H1 (cell line): ENCODE measurements at regions not wholly inside any gene's neighbourhood (a gene's known extent, or its start where the extent isn't known, plus 50 kb on each side); places are given as distances from the start of the nearest gene placed in this dataset.

Source experiments
- CTCF ChIA-PET: fragments of 300-600 bp; sonication (Branson Sonifier 250); formaldehyde crosslinking; loops from one replicate; lab custom pipeline; 2021; ENCODE audit not compliant: partially characterized antibody; lab: Charles Lee
- POLR2A ChIA-PET: fragments of 300-600 bp; sonication (Branson Sonifier 250); formaldehyde crosslinking; loops from one replicate; lab custom pipeline; 2021; ENCODE audit warnings: inconsistent platforms; ENCODE audit not compliant: partially characterized antibody; lab: Charles Lee
- DNase-seq, 2 experiments: peaks; one replicate each; pipeline versions ENCODE4 v3.0.0 to v3.0.0-alpha.2; 2010 to 2022; ENCODE audit warnings: low spot score in 2 of 2, low read depth in 1 of 2, mixed read lengths in 1 of 2
- FAIRE-seq: peaks from 2 replicates; lab custom pipeline; 2011; peaks lifted over from hg19 to GRCh38; lab: Jason Lieb, UNC
- H2AFZ ChIP-seq: 2 replicates; pipeline ENCODE4 v1.8.1; 2012; ENCODE audit warnings: low read length, inconsistent platforms
- H2AK5ac ChIP-seq: 2 replicates; pipeline ENCODE4 v1.6.1; 2013; ENCODE audit warnings: low read depth, low read length
- H2BK120ac ChIP-seq: replicated peaks from 2 replicates; pipeline ENCODE3; 2013; ENCODE audit warnings: low read depth, low read length, inconsistent platforms
- H2BK12ac ChIP-seq: 2 replicates; pipeline ENCODE4 v1.6.1; 2013; ENCODE audit warnings: low read depth, low read length
- H2BK15ac ChIP-seq: 2 replicates; pipeline ENCODE4 v1.6.1; 2013; ENCODE audit warnings: low read length
- H2BK20ac ChIP-seq: 2 replicates; pipeline ENCODE4 v1.6.1; 2013; ENCODE audit warnings: low read length
- H2BK5ac ChIP-seq: 2 replicates; pipeline ENCODE4 v1.6.1; 2013; ENCODE audit warnings: low read depth, low read length
- H3K14ac ChIP-seq: 2 replicates; pipeline ENCODE4 v1.6.1; 2013; ENCODE audit warnings: inconsistent platforms; ENCODE audit not compliant: insufficient read length
- H3K18ac ChIP-seq: 2 replicates; pipeline ENCODE4 v1.6.1; 2013; ENCODE audit warnings: low read length; ENCODE audit errors: extremely low read depth
- H3K23ac ChIP-seq: 2 replicates; pipeline ENCODE4 v1.6.1; 2013; ENCODE audit warnings: inconsistent platforms; ENCODE audit not compliant: insufficient read length
- H3K23me2 ChIP-seq: 2 replicates; pipeline ENCODE4 v1.6.1; 2013; ENCODE audit warnings: low read depth, low read length
- H3K27ac ChIP-seq: 2 replicates; pipeline ENCODE4 v1.6.1; 2011; ENCODE audit warnings: low read depth, low read length, inconsistent platforms
- H3K27me3 ChIP-seq, 4 experiments: replicated peaks in 1 of 4; 1 replicate in 1 of 4; 2 replicates in 3 of 4; pipeline versions ENCODE4 v1.6.1 to v1.8.1; 2011 to 2013; ENCODE audit warnings: low read length in 3 of 4, mild to moderate bottlenecking in 3 of 4, inconsistent platforms in 2 of 4, mixed read lengths in 2 of 4, moderate library complexity in 1 of 4; ENCODE audit not compliant: control insufficient read depth in 3 of 4, insufficient read depth in 3 of 4; ENCODE audit errors: extremely low read depth in 1 of 4
- H3K36me3 ChIP-seq, 4 experiments: 2 replicates each; pipeline versions ENCODE4 v1.6.1 to v1.8.1; 2011 to 2013; ENCODE audit warnings: mild to moderate bottlenecking in 4 of 4, low read length in 3 of 4, moderate library complexity in 2 of 4, control low read depth in 1 of 4, inconsistent platforms in 1 of 4; ENCODE audit not compliant: insufficient read depth in 4 of 4, control insufficient read depth in 2 of 4
- H3K4ac ChIP-seq: replicated peaks from 2 replicates; pipeline ENCODE3; 2013; ENCODE audit warnings: low read length, low read depth, mixed read lengths, inconsistent platforms; ENCODE audit not compliant: insufficient read length
- H3K4me1 ChIP-seq, 4 experiments: replicated peaks in 1 of 4; 1 replicate in 1 of 4; 2 replicates in 3 of 4; pipeline versions ENCODE4 v1.6.1 to v1.8.1; 2011 to 2013; ENCODE audit warnings: low read length in 3 of 4, inconsistent platforms in 2 of 4, mixed read lengths in 1 of 4; ENCODE audit not compliant: insufficient read depth in 4 of 4, control insufficient read depth in 3 of 4
- H3K4me2 ChIP-seq, 2 experiments: 2 replicates each; pipeline versions ENCODE4 v1.6.1 to v1.8.1; 2011 to 2013; ENCODE audit warnings: low read depth in 2 of 2, low read length in 2 of 2, control low read depth in 1 of 2, inconsistent platforms in 1 of 2, mild to moderate bottlenecking in 1 of 2; ENCODE audit not compliant: insufficient read depth in 1 of 2
- H3K4me3 ChIP-seq, 4 experiments: fragments of 200-600, 300-600 bp in 1 of 4; sonication (generic), shearing (Covaris generic), sonication (Bioruptor Twin) in 1 of 4; 2 replicates each; pipeline versions ENCODE4 v1.5.1 to v1.8.1; 2011 to 2016; ENCODE audit warnings: low read length in 4 of 4, low read depth in 3 of 4, control low read depth in 2 of 4, inconsistent platforms in 2 of 4, mild to moderate bottlenecking in 2 of 4, mixed read lengths in 1 of 4, moderate library complexity in 1 of 4; ENCODE audit not compliant: insufficient read depth in 2 of 4; ENCODE audit errors: extremely low read depth in 1 of 4
- H3K56ac ChIP-seq: replicated peaks from 2 replicates; pipeline ENCODE3; 2013; ENCODE audit warnings: low read depth, mild to moderate bottlenecking, mixed read lengths, low read length, inconsistent platforms; ENCODE audit not compliant: insufficient read length
- H3K79me1 ChIP-seq: 2 replicates; pipeline ENCODE4 v1.6.1; 2013; ENCODE audit warnings: low read depth, low read length, control low read depth
- H3K79me2 ChIP-seq, 2 experiments: 2 replicates each; pipeline versions ENCODE4 v1.6.1 to v1.8.1; 2012 to 2013; ENCODE audit warnings: low read length in 2 of 2, mild to moderate bottlenecking in 2 of 2, inconsistent platforms in 1 of 2; ENCODE audit not compliant: insufficient read depth in 2 of 2, control insufficient read depth in 1 of 2
- H3K9ac ChIP-seq, 4 experiments: replicated peaks in 1 of 4; 1 replicate in 1 of 4; 2 replicates in 3 of 4; pipeline versions ENCODE4 v1.6.1 to v1.8.1; 2011 to 2013; ENCODE audit warnings: low read depth in 3 of 4, low read length in 3 of 4, control low read depth in 2 of 4, mild to moderate bottlenecking in 2 of 4, moderate library complexity in 2 of 4, inconsistent platforms in 1 of 4; ENCODE audit errors: extremely low read depth in 1 of 4
- H3K9me3 ChIP-seq, 2 experiments: 2 replicates each; pipeline versions ENCODE4 v1.6.1 to v1.8.1; 2012 to 2013; ENCODE audit warnings: mild to moderate bottlenecking in 2 of 2, moderate library complexity in 2 of 2, control low read depth in 1 of 2, inconsistent platforms in 1 of 2, low read depth in 1 of 2, low read length in 1 of 2, mixed read lengths in 1 of 2; ENCODE audit not compliant: insufficient read depth in 2 of 2
- H4K20me1 ChIP-seq, 2 experiments: replicated peaks in 1 of 2; 2 replicates each; pipeline versions ENCODE3 to v1.8.1; 2011 to 2013; ENCODE audit warnings: inconsistent platforms in 2 of 2, low read length in 2 of 2, mild to moderate bottlenecking in 1 of 2; ENCODE audit not compliant: insufficient read depth in 2 of 2, control insufficient read depth in 1 of 2
- H4K5ac ChIP-seq: 2 replicates; pipeline ENCODE4 v1.6.1; 2013; ENCODE audit warnings: low read length, low read depth, mixed read lengths, inconsistent platforms; ENCODE audit not compliant: insufficient read length
- H4K8ac ChIP-seq: 2 replicates; pipeline ENCODE4 v1.8.0; 2013; ENCODE audit warnings: mild to moderate bottlenecking, moderate library complexity, low read length, inconsistent platforms; ENCODE audit not compliant: insufficient read depth; ENCODE audit errors: extremely low read depth
- H4K91ac ChIP-seq: replicated peaks from 2 replicates; pipeline ENCODE3; 2013; ENCODE audit warnings: low read length, mixed read lengths, inconsistent platforms; ENCODE audit not compliant: insufficient read length
- SRF ChIP-seq: IDR thresholded peaks from 2 replicates; pipeline ENCODE4 v1.6.1; 2011; ENCODE audit warnings: mild to moderate bottlenecking, low read depth, low read length, moderate library complexity
- SUZ12 ChIP-seq: fragments of 200-600 bp; sonication (generic); IDR thresholded peaks from 2 replicates; pipeline ENCODE4 v1.6.1; 2012; ENCODE audit warnings: mild to moderate bottlenecking, inconsistent platforms, low read length, moderate library complexity, mixed read lengths

DNA sequence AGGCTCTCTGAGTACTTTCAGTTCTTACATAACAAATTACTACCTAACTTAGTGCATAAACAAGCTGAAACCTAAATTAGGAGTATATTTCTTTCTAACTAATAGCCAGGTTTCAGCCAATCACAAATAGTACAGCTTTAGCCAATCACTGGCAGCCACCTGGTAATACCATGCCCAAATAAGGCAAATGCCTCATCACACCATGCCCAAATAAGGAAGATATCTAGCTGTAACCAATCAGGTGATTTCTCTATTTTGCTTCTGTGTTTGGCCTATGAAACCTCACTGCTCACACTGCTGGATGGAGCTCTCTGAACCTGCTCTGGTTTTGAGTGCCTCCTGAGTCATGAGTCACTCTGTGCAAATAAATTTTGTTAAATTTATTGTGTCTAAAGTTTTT, 113.5 kb downstream of the DDIT4L start:
- no peaks in the 10 kb centered on the region for H4K20me1 ChIP-seq

More for the DNA sequence above, 113.5 kb downstream of the DDIT4L start:
- H2BK12ac ChIP-seq: no peak overlapping the region
- POLR2A ChIA-PET: no interaction called here
- no peak overlapping the region for H2BK15ac ChIP-seq
- H4K8ac ChIP-seq: no peak overlapping the region
- DNase-seq (no peak), FAIRE-seq (no peak)
- H3K9me3 ChIP-seq: 0 out of 4 replicates have a peak, but pooled peaks cover 0 to 5% of the 10 kb centered on the region in 2 experiments
- no peak overlapping the region for H3K4me3 ChIP-seq
- H3K18ac ChIP-seq: no peak overlapping the region
- no peaks in the 10 kb centered on the region for H3K4me1 ChIP-seq
- H4K91ac ChIP-seq: no peak overlapping the region
- no peak overlapping the region for H2AK5ac ChIP-seq
- H3K23me2 ChIP-seq: no peaks in the 10 kb centered on the region
- no peak overlapping the region for H3K4me2 ChIP-seq
- no peaks in the 10 kb centered on the region for H3K36me3 ChIP-seq
- no peak overlapping the region for H4K5ac ChIP-seq
- CTCF ChIA-PET: no interaction called here
- no peak overlapping the region for H3K56ac ChIP-seq
- no peak overlapping the region for H2AFZ ChIP-seq
- H3K27ac ChIP-seq: no peak overlapping the region
- no peak overlapping the region for H3K4ac ChIP-seq
- H2BK120ac ChIP-seq: no peak overlapping the region
- peak; percentile 98 for TF ChIP-seq SRF
- no peak for TF ChIP-seq SUZ12
- no peaks in the 10 kb centered on the region for H3K79me2 ChIP-seq
- H3K14ac ChIP-seq: no peak overlapping the region
- no peaks in the 10 kb centered on the region for H3K79me1 ChIP-seq
- H3K27me3 ChIP-seq: no peaks in the 10 kb centered on the region
- H3K23ac ChIP-seq: no peak overlapping the region
- H2BK5ac ChIP-seq: no peak overlapping the region
- H3K9ac ChIP-seq: no peak overlapping the region
- no peak overlapping the region for H2BK20ac ChIP-seq
